Ureter (tissue), 1 donor: ENCODE measurements at regions not wholly inside any gene's neighbourhood (a gene's known extent, or its start where the extent isn't known, plus 50 kb on each side); places are given as distances from the start of the nearest gene placed in this dataset.
"Not testable (repeated sequence)": the region's sequence is repeated elsewhere in the genome, so short reads cannot be mapped to it uniquely, and the experiment has no call there.

Source experiments
- DNase-seq: peaks from one replicate; pipeline ENCODE4 v3.0.0-alpha.2; 2020; ENCODE audit warnings: low spot score
- donor health status: DM: yes; HTN: yes; CAD: no.

DNA sequence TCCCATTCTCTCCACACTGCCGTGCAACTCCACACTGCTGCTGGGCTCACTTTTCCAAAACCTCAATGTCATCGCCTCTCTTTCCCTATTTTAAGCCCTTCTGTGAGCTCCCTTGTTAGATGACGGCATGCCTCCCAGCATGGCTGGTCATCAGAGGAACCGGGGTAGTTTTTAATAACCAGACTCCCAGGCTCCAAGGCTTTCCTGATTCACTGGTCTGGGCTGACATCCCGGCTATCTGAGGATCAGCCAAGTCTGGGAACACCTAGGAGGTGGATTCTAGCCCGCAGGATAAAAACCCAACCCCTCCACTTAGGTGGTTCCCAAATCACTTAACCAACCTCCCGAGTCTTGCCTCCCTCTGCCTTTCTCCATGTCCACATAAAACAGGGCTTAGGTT lies 295.4 kb upstream of the FZD8 start:
- no peak for DNase-seq

DNA sequence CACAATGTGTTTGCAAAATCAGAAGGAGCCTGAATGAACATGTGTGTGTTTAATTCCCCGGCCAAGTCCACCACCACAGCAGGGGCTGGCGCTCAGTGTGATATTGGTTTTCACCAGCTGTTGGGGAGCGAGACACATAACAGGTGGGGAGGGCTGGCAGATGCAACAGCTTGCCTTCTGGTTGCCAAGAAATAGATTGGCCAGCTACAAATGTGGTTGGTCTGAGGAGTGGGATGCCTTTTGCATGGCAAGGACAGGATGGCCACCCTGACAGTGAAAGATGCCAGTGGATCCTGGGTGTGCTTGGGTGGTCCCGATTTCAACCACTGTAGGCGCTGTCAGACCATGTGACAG lies 292.5 kb upstream of the FZD8 start:
- no peak for DNase-seq

DNA sequence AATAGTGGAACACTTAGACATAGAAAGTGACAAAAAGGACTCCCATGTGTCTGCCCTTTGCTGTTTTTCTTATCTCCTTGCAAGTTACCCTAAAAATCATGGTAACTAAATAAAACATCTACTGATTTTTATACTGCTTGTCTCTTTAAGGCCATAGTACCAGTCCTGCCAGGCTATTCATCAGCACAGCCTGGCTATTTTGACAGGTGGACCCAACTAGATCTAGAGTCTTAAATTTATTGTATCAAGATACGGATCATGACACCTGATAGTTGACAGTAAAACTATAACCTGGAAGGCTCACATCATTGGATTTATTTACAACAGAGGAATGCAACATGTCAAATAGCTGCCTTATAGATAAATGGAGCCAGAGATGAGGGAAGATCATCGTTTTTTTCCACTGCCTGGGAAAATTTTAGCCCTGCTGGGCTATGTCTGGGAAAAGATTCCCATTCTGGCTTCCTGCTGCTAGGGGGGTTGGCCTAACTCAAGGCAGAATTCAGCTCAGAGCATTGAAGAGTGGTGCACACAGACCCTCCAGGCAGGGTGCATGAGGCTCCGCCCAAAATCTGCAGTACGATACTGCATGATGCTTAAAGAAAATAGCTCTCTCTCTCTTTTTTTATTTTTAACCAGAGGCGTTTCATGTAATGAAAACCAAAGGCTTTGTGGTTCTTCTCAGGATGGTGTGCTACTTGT lies 292.0 kb upstream of the FZD8 start:
- DNase-seq, result no peak

GRCh38 chr10:35933491-35933890 lies 291.4 kb upstream of the FZD8 start:
- no peak for DNase-seq

GRCh38 chr10:35929962-35930361 lies 287.9 kb upstream of the FZD8 start:
- DNase-seq, result not testable (repeated sequence)

DNA sequence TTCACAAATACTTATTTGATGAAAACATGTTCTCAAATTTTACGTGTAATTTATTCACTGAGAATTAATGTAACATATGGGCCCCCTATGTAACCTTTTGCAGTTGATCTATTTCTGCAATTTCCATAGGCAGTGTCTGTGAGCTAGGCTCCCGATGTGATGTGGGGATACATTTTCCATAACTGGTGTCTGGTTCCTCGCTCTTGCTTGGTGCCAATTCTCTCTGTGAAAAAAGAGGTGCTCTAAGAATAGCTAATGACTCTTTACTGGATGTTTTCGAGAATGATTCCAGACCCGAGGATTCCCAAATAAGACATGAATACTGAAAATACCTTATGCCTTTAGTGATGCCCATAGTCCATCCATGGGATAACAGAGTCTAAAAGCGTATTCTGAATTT lies 286.7 kb upstream of the FZD8 start:
- DNase-seq, result no peak

DNA sequence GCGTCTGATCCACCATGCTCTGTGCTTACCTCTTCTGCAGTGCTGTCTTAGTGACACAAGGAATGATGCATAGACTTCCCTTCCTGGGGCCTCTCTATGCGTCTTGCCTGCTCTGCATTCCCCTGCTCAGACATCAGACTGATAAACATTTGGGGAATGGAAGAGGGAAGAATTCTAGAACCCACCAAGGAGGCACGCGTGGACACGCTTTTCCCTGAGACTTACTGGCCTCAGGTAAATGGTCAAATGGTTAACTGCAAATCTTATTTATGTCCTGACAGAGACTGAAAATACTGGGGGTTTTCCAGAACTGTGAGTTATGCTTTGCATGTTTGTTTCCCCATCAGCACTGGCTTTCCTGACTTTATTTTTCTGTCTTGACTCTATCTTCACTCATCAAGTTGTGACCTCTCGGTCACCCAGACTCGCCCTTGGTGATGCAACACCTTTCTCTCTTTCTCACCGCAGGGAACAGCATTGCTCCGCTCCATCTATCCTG lies 285.9 kb upstream of the FZD8 start:
- no peak for DNase-seq

GRCh38 chr10:35927341-35927740 lies 285.2 kb upstream of the FZD8 start:
- DNase-seq, result no peak

DNA sequence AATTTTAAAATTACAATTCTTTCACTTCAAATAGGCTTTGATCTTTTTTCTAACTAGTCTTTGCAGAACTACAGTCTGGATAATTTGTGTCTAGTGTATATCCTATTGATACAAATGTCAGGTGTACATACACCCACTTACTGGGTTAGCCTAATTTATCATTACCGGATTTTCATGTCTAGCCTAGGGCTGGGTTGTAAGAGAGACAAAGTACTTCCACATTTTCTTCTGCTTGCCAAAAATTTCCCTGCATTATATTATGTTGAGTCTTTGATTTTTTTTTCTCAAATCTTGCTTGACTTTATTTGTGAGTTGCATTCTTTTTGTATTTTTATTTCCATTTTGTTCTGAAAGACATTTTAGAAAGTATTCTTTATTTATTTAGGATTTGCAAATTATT lies 284.8 kb upstream of the FZD8 start:
- no peak for DNase-seq

DNA sequence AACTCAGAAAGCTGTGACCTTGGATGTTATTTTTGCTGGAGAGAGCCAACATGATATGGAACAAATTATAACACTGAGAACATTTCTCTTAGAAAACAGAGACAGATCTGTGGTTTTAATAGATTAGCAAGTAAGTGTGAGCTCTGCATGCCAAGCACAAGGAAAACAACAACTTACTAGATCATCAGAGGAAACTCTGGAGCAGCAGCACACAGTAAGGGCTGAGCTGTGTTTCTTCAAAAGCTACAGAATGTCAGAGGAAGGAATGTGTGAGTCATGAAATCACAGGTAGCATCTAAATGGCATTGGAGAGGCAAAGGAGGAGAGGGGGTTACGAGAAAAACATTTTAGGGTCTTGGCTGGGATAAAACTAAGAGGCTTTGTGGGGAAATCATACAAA lies 283.4 kb upstream of the FZD8 start:
- DNase-seq, result no peak

DNA sequence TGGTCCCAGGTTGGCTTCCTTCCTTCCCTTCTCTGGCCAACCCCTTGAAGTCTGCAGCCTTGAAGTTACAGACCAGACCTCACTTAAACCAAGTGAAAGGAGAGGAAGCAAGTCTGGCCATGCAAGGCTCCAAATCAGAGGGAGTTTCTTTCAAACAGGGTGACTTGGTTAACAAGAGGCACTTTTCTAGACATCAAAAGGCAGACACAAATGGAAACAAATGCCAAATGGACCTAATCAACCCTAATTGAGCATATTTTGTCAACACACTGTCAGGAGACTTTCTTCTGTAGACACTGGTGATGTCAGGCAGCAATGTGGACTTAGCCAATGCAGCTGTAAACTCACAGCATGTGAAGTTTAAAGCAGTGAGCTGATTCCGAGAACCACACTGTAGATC lies 282.7 kb upstream of the FZD8 start:
- DNase-seq, result no peak

- no peak for DNase-seq
Measured at GRCh38 chr10:35922876-35923600, 280.9 kb upstream of the FZD8 start.

GRCh38 chr10:35921866-35922350 lies 279.8 kb upstream of the FZD8 start:
- no peak for DNase-seq

DNA sequence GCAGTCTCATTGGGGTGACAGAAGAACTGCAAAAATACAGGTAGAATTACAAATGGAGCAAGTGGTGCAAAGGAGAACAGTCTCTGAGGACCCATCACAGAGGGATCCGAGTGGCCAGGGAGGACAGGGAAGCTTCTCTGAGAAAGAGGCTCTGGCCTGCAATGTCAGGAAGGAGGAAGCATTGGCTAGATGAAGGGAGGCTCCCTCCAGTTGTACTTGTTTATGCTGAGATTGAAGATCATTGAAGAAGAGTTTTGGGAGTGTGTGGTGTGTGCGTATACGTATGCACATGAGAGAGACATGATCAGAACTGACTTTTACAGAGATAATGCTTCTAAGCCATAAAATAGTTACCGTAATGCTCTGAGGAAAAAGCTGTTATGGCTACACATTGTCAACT lies 274.7 kb upstream of the FZD8 start:
- DNase-seq, result no peak

DNA sequence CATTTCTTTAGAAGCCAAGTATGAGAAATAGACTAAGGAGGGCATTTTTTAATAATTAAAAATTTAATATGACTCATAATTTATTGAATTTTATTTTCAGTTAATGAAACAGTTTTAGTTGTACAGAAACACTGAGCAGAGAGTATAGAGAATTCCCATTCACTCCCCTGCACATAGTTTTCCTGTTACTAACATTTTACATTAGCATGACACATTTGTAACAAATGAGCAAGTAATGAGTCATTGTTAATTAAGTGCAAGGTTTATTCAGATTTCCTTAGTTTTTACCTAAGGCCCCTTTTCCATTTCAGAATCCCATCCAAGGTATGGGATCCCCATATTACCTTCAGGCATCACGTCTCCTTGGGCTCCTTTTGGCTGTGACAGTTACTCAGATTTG lies 271.5 kb upstream of the FZD8 start:
- no peak for DNase-seq

GRCh38 chr10:35912615-35913569 lies 270.8 kb upstream of the FZD8 start:
- no peak for DNase-seq

DNA sequence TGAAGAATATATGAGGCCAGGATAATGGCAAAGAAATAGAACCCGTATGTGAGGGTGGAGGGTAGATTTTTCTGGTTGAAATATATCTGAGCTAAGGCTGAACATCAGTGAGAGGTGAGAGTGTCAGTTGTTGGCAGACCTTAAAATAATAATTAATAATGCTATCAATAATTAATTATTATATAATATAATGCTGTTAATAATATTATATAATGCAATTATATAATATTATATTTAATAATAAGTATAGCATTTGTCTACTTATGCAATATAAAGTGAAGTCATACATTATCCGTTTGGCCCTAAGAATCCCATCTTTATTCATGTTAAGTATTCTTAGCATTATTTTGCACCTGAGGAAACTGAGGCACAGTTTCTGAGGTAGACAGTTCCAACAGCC lies 269.9 kb upstream of the FZD8 start:
- no peak for DNase-seq

GRCh38 chr10:35911233-35911632 lies 269.1 kb upstream of the FZD8 start:
- no peak for DNase-seq

- no peak for DNase-seq
Measured at GRCh38 chr10:35910234-35910633, 268.1 kb upstream of the FZD8 start.

DNA sequence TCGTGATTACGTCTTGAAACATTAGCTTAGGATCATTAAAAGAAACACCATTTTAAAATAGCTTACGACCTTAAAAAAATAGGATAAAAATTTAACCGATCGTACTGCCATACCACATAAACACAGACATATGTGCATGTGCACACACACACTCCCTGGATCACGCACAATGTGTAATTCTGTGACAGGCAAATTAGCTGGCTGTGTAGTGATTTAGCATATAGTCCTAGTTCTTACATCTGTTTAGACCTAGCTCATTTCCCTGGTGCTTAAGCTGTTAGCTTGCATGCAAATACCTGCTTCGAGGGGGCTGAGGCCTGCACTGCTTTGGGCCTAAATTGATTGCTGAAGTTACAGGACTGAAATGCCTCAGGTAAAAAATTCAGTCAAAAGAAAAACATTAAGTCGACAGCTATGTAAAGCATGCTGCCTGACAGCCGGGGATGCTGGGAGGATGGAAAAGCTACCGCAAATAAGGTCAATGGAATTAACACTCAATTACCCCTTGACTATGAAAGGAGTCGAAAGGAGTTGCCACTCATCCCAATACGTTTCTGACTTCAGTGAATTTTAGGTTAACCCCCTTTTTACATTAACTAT lies 267.1 kb upstream of the FZD8 start:
- no peak for DNase-seq

GRCh38 chr10:35908451-35908850 lies 266.4 kb upstream of the FZD8 start:
- DNase-seq, result no peak

GRCh38 chr10:35907548-35907947 lies 265.5 kb upstream of the FZD8 start:
- DNase-seq, result no peak
